GM23248 (cell line): ENCODE measurements at regions not wholly inside any gene's neighbourhood (a gene's known extent, or its start where the extent isn't known, plus 50 kb on each side); places are given as distances from the start of the nearest gene placed in this dataset.

Experiments used
- EZH2 ChIP-seq: fragments of 200-600 bp; sonication (generic); IDR thresholded peaks from 2 replicates; pipeline ENCODE4 v1.6.1; 2018; ENCODE audit warnings: antibody characterized with exemption, mild to moderate bottlenecking; ENCODE audit not compliant: insufficient read depth, poor library complexity, severe bottlenecking
- EZH2phosphoT487 ChIP-seq: fragments of 200-600 bp; sonication (generic); IDR thresholded peaks from 2 replicates; pipeline ENCODE4 v1.6.1; 2018; ENCODE audit warnings: antibody characterized with exemption, moderate library complexity, mild to moderate bottlenecking, low read depth; ENCODE audit not compliant: insufficient read depth

DNA sequence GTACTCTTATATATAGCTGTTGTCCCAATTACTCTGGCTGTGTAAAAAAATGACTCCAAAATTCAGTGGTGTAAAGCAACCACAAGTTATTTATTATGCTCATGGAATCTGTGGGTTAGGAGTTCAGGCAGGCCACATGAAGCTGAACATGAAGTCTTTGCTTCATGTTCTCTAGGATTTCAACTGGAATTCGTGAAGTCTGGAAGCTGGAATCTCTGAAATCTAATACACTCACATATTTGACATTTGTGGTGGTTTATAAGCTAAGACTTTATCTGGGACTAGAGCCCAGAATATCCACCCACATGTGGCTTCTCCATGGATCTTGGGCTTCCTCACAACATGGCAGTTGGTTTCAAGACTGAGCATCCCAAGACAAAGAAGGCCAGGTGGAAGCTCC is 430.6 kb downstream of the MIAT start:
- no peak for TF ChIP-seq EZH2phosphoT487
- no peak for TF ChIP-seq EZH2
